ENCODE measurements at regions not wholly inside any gene's neighbourhood (a gene's known extent, or its start where the extent isn't known, plus 50 kb on each side); places are given as distances from the start of the nearest gene placed in this dataset.
A peak's percentile ranks its signal among the peaks of the same experiment; 100 is the strongest.

DNA sequence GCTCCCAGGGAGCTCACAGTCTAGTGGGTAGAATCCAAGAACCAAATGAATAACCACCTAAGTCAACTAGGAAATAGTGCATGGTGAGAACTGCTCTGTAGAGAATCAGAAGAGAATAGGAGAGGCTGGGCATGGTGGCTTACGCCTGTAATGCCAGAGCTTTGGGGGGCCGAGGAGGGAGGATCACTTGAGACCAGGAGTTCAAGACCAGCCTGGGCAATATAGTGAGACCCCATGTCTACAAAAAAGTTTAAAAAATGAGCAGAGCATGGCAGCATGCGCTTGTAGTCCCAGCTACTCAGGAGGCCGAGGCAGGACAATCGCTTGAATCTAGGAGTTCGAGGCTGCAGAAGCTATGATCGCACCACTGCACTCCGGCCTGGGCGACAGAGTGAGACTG is 122.3 kb upstream of the IRF2BP2 start:
- WGBS (ENCODE audit: insufficient coverage): 97% methylated on average over 9 of the region's 9 CpGs
- H3K4me1 ChIP-seq (ENCODE audit: control insufficient read depth in 2 of 2, insufficient read depth in 2 of 2, low read length in 2 of 2): peaks cover 26 to 31% of the 10 kb centered on the region in 2 donors

GRCh38 chr1:234731569-234732085 is 121.6 kb upstream of the IRF2BP2 start:
- peak overlapping the region in 1 of 2 donors; percentile 50 for H3K27ac ChIP-seq (ENCODE audit: low read length in 2 of 2)
- ATAC-seq (ENCODE audit: low read depth) (no peak), DNase-seq (peak; percentile 23)
- no peaks in the 10 kb centered on the region for H3K9me3 ChIP-seq (ENCODE audit: control extremely low read depth in 1 of 3, control insufficient read depth in 2 of 3, insufficient read depth in 1 of 3, low read length in 2 of 3)
- Mint-ChIP-seq H3K4me3 (peak overlapping the region; percentile 55), H3K9me3 (ENCODE audit: insufficient read depth) (no peaks in the 10 kb centered on the region), H3K4me1 (peaks cover 41% of the 10 kb centered on the region), H3K27ac (peak overlapping the region; percentile 80), H3K27me3 (no peaks in the 10 kb centered on the region)
- no peaks in the 10 kb centered on the region for H3K79me2 ChIP-seq (ENCODE audit: control insufficient read depth, insufficient read depth, low read length)
- H3K4me1 ChIP-seq (ENCODE audit: control insufficient read depth in 2 of 2, insufficient read depth in 2 of 2, low read length in 2 of 2): peaks cover 32 to 37% of the 10 kb centered on the region in 2 donors
- intact Hi-C loops (cut with micrococcal nuclease): no loop called here
- 47% methylated on average over 7 of the region's 10 CpGs for WGBS (ENCODE audit: insufficient coverage)
- CTCF ChIA-PET: interaction anchor here (0.7 to 2.8 kb wide), 4 partner anchors 103 to 352 kb away, joined by 3 to 13 read pairs (median 4); no protein-coding TSS in a partner anchor
- peak overlapping the region; percentile 40 for H3K4me2 ChIP-seq (replicated peaks; ENCODE audit: low read depth, low read length, poor library complexity, severe bottlenecking)
- no peak overlapping the region for H3K4me3 ChIP-seq (ENCODE audit: control extremely low read depth in 1 of 5, extremely low read depth in 1 of 5, insufficient read depth in 1 of 5, low read depth in 2 of 5, low read length in 4 of 5)
- POLR2A ChIA-PET: interaction anchor here (1.7 kb wide), 1 partner anchor 120 kb away, joined by 10 read pairs; no protein-coding TSS in a partner anchor
- H3K9ac ChIP-seq (ENCODE audit: low read length): no peak overlapping the region
- TF ChIP-seq, protein P1, sequence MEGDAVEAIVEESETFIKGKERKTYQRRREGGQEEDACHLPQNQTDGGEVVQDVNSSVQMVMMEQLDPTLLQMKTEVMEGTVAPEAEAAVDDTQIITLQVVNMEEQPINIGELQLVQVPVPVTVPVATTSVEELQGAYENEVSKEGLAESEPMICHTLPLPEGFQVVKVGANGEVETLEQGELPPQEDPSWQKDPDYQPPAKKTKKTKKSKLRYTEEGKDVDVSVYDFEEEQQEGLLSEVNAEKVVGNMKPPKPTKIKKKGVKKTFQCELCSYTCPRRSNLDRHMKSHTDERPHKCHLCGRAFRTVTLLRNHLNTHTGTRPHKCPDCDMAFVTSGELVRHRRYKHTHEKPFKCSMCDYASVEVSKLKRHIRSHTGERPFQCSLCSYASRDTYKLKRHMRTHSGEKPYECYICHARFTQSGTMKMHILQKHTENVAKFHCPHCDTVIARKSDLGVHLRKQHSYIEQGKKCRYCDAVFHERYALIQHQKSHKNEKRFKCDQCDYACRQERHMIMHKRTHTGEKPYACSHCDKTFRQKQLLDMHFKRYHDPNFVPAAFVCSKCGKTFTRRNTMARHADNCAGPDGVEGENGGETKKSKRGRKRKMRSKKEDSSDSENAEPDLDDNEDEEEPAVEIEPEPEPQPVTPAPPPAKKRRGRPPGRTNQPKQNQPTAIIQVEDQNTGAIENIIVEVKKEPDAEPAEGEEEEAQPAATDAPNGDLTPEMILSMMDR (IDR thresholded peaks at IDR 0.05): no peak
- no peak for TF ChIP-seq EZH2 (IDR thresholded peaks at IDR 0.05; ENCODE audit: borderline replicate concordance, insufficient read depth, low read depth, low read length, poor library complexity, severe bottlenecking)
- H2AFZ ChIP-seq (ENCODE audit: insufficient read depth, low read depth, low read length, poor library complexity, severe bottlenecking): peak overlapping the region; percentile 16
- no peaks in the 10 kb centered on the region for H4K20me1 ChIP-seq (ENCODE audit: control insufficient read depth, insufficient read depth, low read length, poor library complexity, severe bottlenecking)
- H3K36me3 ChIP-seq (replicated peaks in 1 of 2; ENCODE audit: control extremely low read depth in 1 of 2, control insufficient read depth in 1 of 2, extremely low read depth in 1 of 2, insufficient read depth in 2 of 2, low read length in 1 of 2): no peaks in the 10 kb centered on the region
- no peaks in the 10 kb centered on the region for H3K27me3 ChIP-seq (replicated peaks in 1 of 4; ENCODE audit: control extremely low read depth in 1 of 4, control insufficient read depth in 3 of 4, insufficient read depth in 4 of 4, low read length in 3 of 4)

More for the DNA sequence above, 122.3 kb upstream of the IRF2BP2 start:
- Histone ChIP-seq H3K9me3 (ENCODE audit: control extremely low read depth in 1 of 3, control insufficient read depth in 2 of 3, insufficient read depth in 1 of 3, low read length in 2 of 3) (no peaks in the 10 kb centered on the region), H3K27me3 (replicated peaks in 1 of 4; ENCODE audit: control extremely low read depth in 1 of 4, control insufficient read depth in 3 of 4, insufficient read depth in 4 of 4, low read length in 3 of 4) (no peaks in the 10 kb centered on the region), H4K20me1 (ENCODE audit: control insufficient read depth, insufficient read depth, low read length, poor library complexity, severe bottlenecking) (no peaks in the 10 kb centered on the region), H3K4me3 (ENCODE audit: control extremely low read depth in 1 of 5, extremely low read depth in 1 of 5, insufficient read depth in 1 of 5, low read depth in 2 of 5, low read length in 4 of 5) (no peak overlapping the region), H3K4me2 (replicated peaks; ENCODE audit: low read depth, low read length, poor library complexity, severe bottlenecking) (no peak overlapping the region), H3K36me3 (replicated peaks in 1 of 2; ENCODE audit: control extremely low read depth in 1 of 2, control insufficient read depth in 1 of 2, extremely low read depth in 1 of 2, insufficient read depth in 2 of 2, low read length in 1 of 2) (no peaks in the 10 kb centered on the region), H3K9ac (ENCODE audit: low read length) (no peak overlapping the region), H3K27ac (ENCODE audit: low read length in 2 of 2) (no peak overlapping the region), H3K79me2 (ENCODE audit: control insufficient read depth, insufficient read depth, low read length) (no peaks in the 10 kb centered on the region), H2AFZ (ENCODE audit: insufficient read depth, low read depth, low read length, poor library complexity, severe bottlenecking) (no peak overlapping the region)
- DNase-seq (no peak), ATAC-seq (ENCODE audit: low read depth) (no peak)
- POLR2A ChIA-PET: no interaction called here
- Mint-ChIP-seq H3K9me3 (ENCODE audit: insufficient read depth) (no peaks in the 10 kb centered on the region), H3K27me3 (no peaks in the 10 kb centered on the region), H3K4me1 (peaks cover 35% of the 10 kb centered on the region), H3K4me3 (no peak overlapping the region), H3K27ac (peak overlapping the region; percentile 67)
- TF ChIP-seq, protein P1 (IDR thresholded peaks at IDR 0.05): no peak
- no peak for TF ChIP-seq EZH2 (IDR thresholded peaks at IDR 0.05; ENCODE audit: borderline replicate concordance, insufficient read depth, low read depth, low read length, poor library complexity, severe bottlenecking)
- CTCF ChIA-PET: interaction anchor here (1.5 to 2.8 kb wide), 2 partner anchors 104 to 351 kb away, joined by 3 to 13 read pairs; no protein-coding TSS in a partner anchor
- intact Hi-C loops (cut with micrococcal nuclease): no loop called here
